ENCODE measurements at regions not wholly inside any gene's neighbourhood (a gene's known extent, or its start where the extent isn't known, plus 50 kb on each side); places are given as distances from the start of the nearest gene placed in this dataset.

GRCh38 chr1:78255846-78256245 lies 210.1 kb downstream of the GIPC2 start:
- Histone ChIP-seq H3K4me2 (ENCODE audit: low read length) (no peak overlapping the region), H3K9ac (ENCODE audit: low read length) (no peak overlapping the region), H3K79me2 (ENCODE audit: low read length) (no peaks in the 10 kb centered on the region), H3K4me3 (ENCODE audit: low read length) (no peak overlapping the region), H3K27me3 (ENCODE audit: low read depth, low read length) (no peaks in the 10 kb centered on the region), H3K9me3 (ENCODE audit: insufficient read depth, low read length) (no peaks in the 10 kb centered on the region), H2AFZ (ENCODE audit: low read depth, low read length) (no peak overlapping the region), H3K36me3 (replicated peaks; ENCODE audit: low read depth, low read length) (no peaks in the 10 kb centered on the region), H3K27ac (ENCODE audit: low read length) (no peak overlapping the region), H3K4me1 (ENCODE audit: low read length) (no peaks in the 10 kb centered on the region), H4K20me1 (ENCODE audit: insufficient read depth, low read length) (no peaks in the 10 kb centered on the region)
- TF ChIP-seq EZH2phosphoT487 (IDR thresholded peaks at IDR 0.05; ENCODE audit: low read depth), result no peak

GRCh38 chr1:78263459-78263858 lies 217.7 kb downstream of the GIPC2 start:
- Histone ChIP-seq H4K20me1 (ENCODE audit: insufficient read depth, low read length) (no peaks in the 10 kb centered on the region), H3K4me1 (ENCODE audit: low read length) (peaks cover 14% of the 10 kb centered on the region; the same call in 1 of the 2 replicates), H3K36me3 (replicated peaks; ENCODE audit: low read depth, low read length) (no peaks in the 10 kb centered on the region), H3K9me3 (ENCODE audit: insufficient read depth, low read length) (no peaks in the 10 kb centered on the region), H3K27me3 (ENCODE audit: low read depth, low read length) (no peaks in the 10 kb centered on the region), H2AFZ (ENCODE audit: low read depth, low read length) (no peak overlapping the region), H3K4me3 (ENCODE audit: low read length) (no peak overlapping the region), H3K9ac (ENCODE audit: low read length) (no peak overlapping the region), H3K4me2 (ENCODE audit: low read length) (no peak overlapping the region), H3K79me2 (ENCODE audit: low read length) (no peaks in the 10 kb centered on the region), H3K27ac (ENCODE audit: low read length) (no peak overlapping the region)
- TF ChIP-seq EZH2phosphoT487 (IDR thresholded peaks at IDR 0.05; ENCODE audit: low read depth) (no peak), CTCF (IDR thresholded peaks at IDR 0.05; ENCODE audit: low read depth, low read length) (no peak)

GRCh38 chr1:78263946-78264345 lies 218.2 kb downstream of the GIPC2 start:
- no peaks in the 10 kb centered on the region for H3K36me3 ChIP-seq (replicated peaks; ENCODE audit: low read depth, low read length)
- no peak overlapping the region for H3K27ac ChIP-seq (ENCODE audit: low read length)
- no peak overlapping the region for H3K4me3 ChIP-seq (ENCODE audit: low read length)
- H2AFZ ChIP-seq (ENCODE audit: low read depth, low read length), result no peak overlapping the region
- peaks cover 15% of the 10 kb centered on the region; the same call in 1 of the 2 replicates for H3K4me1 ChIP-seq (ENCODE audit: low read length)
- no peaks in the 10 kb centered on the region for H4K20me1 ChIP-seq (ENCODE audit: insufficient read depth, low read length)
- no peaks in the 10 kb centered on the region for H3K79me2 ChIP-seq (ENCODE audit: low read length)
- no peak for TF ChIP-seq EZH2phosphoT487 (IDR thresholded peaks at IDR 0.05; ENCODE audit: low read depth)
- no peak for TF ChIP-seq CTCF (IDR thresholded peaks at IDR 0.05; ENCODE audit: low read depth, low read length)
- no peaks in the 10 kb centered on the region for H3K9me3 ChIP-seq (ENCODE audit: insufficient read depth, low read length)
- no peak overlapping the region for H3K9ac ChIP-seq (ENCODE audit: low read length)
- H3K27me3 ChIP-seq (ENCODE audit: low read depth, low read length), result no peaks in the 10 kb centered on the region
- no peak overlapping the region for H3K4me2 ChIP-seq (ENCODE audit: low read length)

- Histone ChIP-seq H3K27ac (ENCODE audit: low read length) (peak overlapping the region; percentile 39; the same call in 1 of the 2 replicates), H3K36me3 (replicated peaks; ENCODE audit: low read depth, low read length) (no peaks in the 10 kb centered on the region), H3K9me3 (ENCODE audit: insufficient read depth, low read length) (no peaks in the 10 kb centered on the region), H2AFZ (ENCODE audit: low read depth, low read length) (no peak overlapping the region), H4K20me1 (ENCODE audit: insufficient read depth, low read length) (no peaks in the 10 kb centered on the region), H3K4me1 (ENCODE audit: low read length) (peaks cover 15% of the 10 kb centered on the region; the same call in 1 of the 2 replicates), H3K27me3 (ENCODE audit: low read depth, low read length) (no peaks in the 10 kb centered on the region), H3K4me2 (ENCODE audit: low read length) (0 out of 2 replicates have a peak overlapping the region, but pooled peaks have one; percentile 7), H3K79me2 (ENCODE audit: low read length) (no peaks in the 10 kb centered on the region), H3K4me3 (ENCODE audit: low read length) (no peak overlapping the region), H3K9ac (ENCODE audit: low read length) (no peak overlapping the region)
- TF ChIP-seq CTCF (IDR thresholded peaks at IDR 0.05; ENCODE audit: low read depth, low read length) (no peak), EZH2phosphoT487 (IDR thresholded peaks at IDR 0.05; ENCODE audit: low read depth) (no peak)
Observed at GRCh38 chr1:78267513-78268218, 221.9 kb downstream of the GIPC2 start.

All from OCI-LY3 (cell line).